Thoracic aorta (tissue), 2 donors: ENCODE measurements at regions not wholly inside any gene's neighbourhood (a gene's known extent, or its start where the extent isn't known, plus 50 kb on each side); places are given as distances from the start of the nearest gene placed in this dataset.

Experiments
- ATAC-seq: fragments of 150-250 bp; one replicate; pipeline ENCODE4 v1.8.0; 2017; ENCODE audit warnings: low read depth; ENCODE audit not compliant: insufficient number of reproducible peaks, low FRiP score
- DNase-seq: peaks from one replicate; pipeline ENCODE4 v3.0.0-alpha.2; 2020; ENCODE audit warnings: low spot score
- H3K27ac ChIP-seq, 2 donors: fragments of 200-600 bp; sonication (generic); 1 replicate in 1 of 2; 2 replicates in 1 of 2; pipeline ENCODE4 v1.5.1; 2016; ENCODE audit warnings: mild to moderate bottlenecking in 2 of 2, moderate library complexity in 2 of 2
- H3K27me3 ChIP-seq: fragments of 200-600 bp; sonication (generic); replicated peaks from 2 replicates; pipeline ENCODE4 v1.6.0; 2016; ENCODE audit warnings: mild to moderate bottlenecking; ENCODE audit not compliant: insufficient read depth
- H3K36me3 ChIP-seq: fragments of 200-600 bp; sonication (generic); one replicate; pipeline ENCODE4 v1.5.1; 2016
- H3K4me1 ChIP-seq, 2 donors: fragments of 200-600 bp; sonication (generic); 1 replicate in 1 of 2; 2 replicates in 1 of 2; pipeline versions ENCODE4 v1.5.1 to v1.6.0; 2016; ENCODE audit warnings: low read depth in 2 of 2, mild to moderate bottlenecking in 1 of 2; ENCODE audit not compliant: control insufficient read depth in 1 of 2
- H3K4me3 ChIP-seq: fragments of 200-600 bp; sonication (generic); 2 replicates; pipeline ENCODE4 v1.5.1; 2016; ENCODE audit warnings: mild to moderate bottlenecking
- H3K9me3 ChIP-seq: fragments of 200-600 bp; sonication (generic); 2 replicates; pipeline ENCODE4 v1.5.1; 2016
- CTCF ChIP-seq: fragments of 200-600 bp; sonication (generic); IDR thresholded peaks from one replicate; pipeline ENCODE4 v1.5.1; 2019; ENCODE audit warnings: antibody characterized with exemption

- Histone ChIP-seq H3K4me1 (peaks cover 0 to 7% of the 10 kb centered on the region in 2 donors), H3K4me3 (no peak overlapping the region), H3K27me3 (no peaks in the 10 kb centered on the region), H3K9me3 (no peaks in the 10 kb centered on the region), H3K27ac (no peak overlapping the region), H3K36me3 (no peaks in the 10 kb centered on the region)
- no peak for TF ChIP-seq CTCF
- DNase-seq (no peak), ATAC-seq (no peak)
These were observed 75.1 kb upstream of the NT5C1B start for GRCh38 chr2:18664421-18664820.

GRCh38 chr2:18663861-18664260 lies 74.5 kb upstream of the NT5C1B start:
- Histone ChIP-seq H3K27ac (no peak overlapping the region), H3K4me3 (no peak overlapping the region)
- no peak for TF ChIP-seq CTCF

GRCh38 chr2:18662689-18663088 lies 73.3 kb upstream of the NT5C1B start:
- Histone ChIP-seq H3K36me3 (no peaks in the 10 kb centered on the region), H3K9me3 (no peaks in the 10 kb centered on the region), H3K4me3 (no peak overlapping the region), H3K27ac (no peak overlapping the region), H3K27me3 (no peaks in the 10 kb centered on the region), H3K4me1 (peaks cover 0 to 7% of the 10 kb centered on the region in 2 donors)
- no peak for TF ChIP-seq CTCF
- no peak for ATAC-seq
- DNase-seq, result no peak

More at GRCh38 chr2:18663861-18664260, 74.5 kb upstream of the NT5C1B start:
- Histone ChIP-seq H3K27me3 (no peaks in the 10 kb centered on the region), H3K9me3 (no peaks in the 10 kb centered on the region), H3K36me3 (no peaks in the 10 kb centered on the region), H3K4me1 (peaks cover 0 to 7% of the 10 kb centered on the region in 2 donors)
- ATAC-seq (no peak), DNase-seq (no peak)

DNA sequence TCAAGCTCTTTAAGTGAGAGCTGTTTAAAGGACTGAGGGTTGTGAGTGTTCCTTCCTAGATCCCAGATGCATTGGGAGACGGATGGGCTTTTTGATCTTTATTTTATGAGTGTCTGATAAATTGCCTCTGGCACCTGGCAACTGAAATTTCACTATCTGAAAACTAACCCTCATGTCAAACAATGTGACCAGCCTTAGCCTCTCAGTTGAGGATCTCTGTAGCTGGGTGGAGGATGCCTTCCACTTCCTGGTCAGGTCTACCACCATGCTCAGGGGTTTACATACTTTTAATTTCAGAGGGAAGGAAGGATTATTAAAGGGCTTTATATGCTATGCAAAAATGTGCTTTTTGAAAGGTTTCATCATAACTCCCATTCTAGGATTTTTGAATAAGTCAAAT lies 70.5 kb upstream of the NT5C1B start:
- ATAC-seq (no peak), DNase-seq (no peak)
- no peaks in the 10 kb centered on the region for H3K27me3 ChIP-seq
- H3K4me1 ChIP-seq, result peaks cover 0 to 12% of the 10 kb centered on the region in 2 donors
- no peaks in the 10 kb centered on the region for H3K9me3 ChIP-seq
- no peak overlapping the region for H3K27ac ChIP-seq
- no peak for TF ChIP-seq CTCF
- no peaks in the 10 kb centered on the region for H3K36me3 ChIP-seq
- H3K4me3 ChIP-seq, result no peak overlapping the region

GRCh38 chr2:18656048-18656447 lies 66.7 kb upstream of the NT5C1B start:
- no peak for ATAC-seq
- Histone ChIP-seq H3K27me3 (no peaks in the 10 kb centered on the region), H3K27ac (no peak overlapping the region), H3K36me3 (no peaks in the 10 kb centered on the region), H3K9me3 (no peaks in the 10 kb centered on the region), H3K4me3 (no peak overlapping the region), H3K4me1 (peaks cover 15 to 32% of the 10 kb centered on the region in 2 donors)
- no peak for TF ChIP-seq CTCF
- DNase-seq, result no peak
